Motor neuron (in vitro differentiated cells): ENCODE measurements at regions not wholly inside any gene's neighbourhood (a gene's known extent, or its start where the extent isn't known, plus 50 kb on each side); places are given as distances from the start of the nearest gene placed in this dataset.

ENCODE experiments used
- ATAC-seq, 8 experiments: fragments of 200-7000 bp; cut with Tn5 transposase; replicated peaks in 6 of 8; 2 replicates each; pipeline ENCODE4 v1.8.0; 2021; ENCODE audit warnings: mild to moderate bottlenecking in 8 of 8, moderate library complexity in 8 of 8
- H3K27ac ChIP-seq, 2 donors: fragments of 250-450 bp; sonication (Bioruptor Pico); 2 replicates each; pipeline ENCODE4 v1.9.0; 2021; ENCODE audit warnings: antibody characterized with exemption in 2 of 2, mild to moderate bottlenecking in 2 of 2, moderate library complexity in 1 of 2
- H3K4me1 ChIP-seq, 2 donors: fragments of 250-450 bp; sonication (Bioruptor Pico); replicated peaks in 1 of 2; 2 replicates each; pipeline ENCODE4 v1.6.1; 2021; ENCODE audit warnings: antibody characterized with exemption in 2 of 2, mild to moderate bottlenecking in 2 of 2, moderate library complexity in 1 of 2
- H3K4me3 ChIP-seq, 5 donors: fragments of 250-450 bp; sonication (Bioruptor Pico); 2 replicates each; pipeline ENCODE4 v1.9.0; 2021; ENCODE audit warnings: antibody characterized with exemption in 5 of 5, mild to moderate bottlenecking in 5 of 5, moderate library complexity in 4 of 5
- WGBS, 10 experiments: fragments of 450-650 bp; shearing (Covaris generic); methylation state at CpG; one replicate each; pipeline ENCODE4 v1.0.0; 2022; 5-methylcytosine and 5-hydroxymethylcytosine counted together
- in situ Hi-C, 9 experiments: fragments of 400-800 bp; cut with MboI; loops; one replicate each; pipeline ENCODE4 v1.15.0; 2021; ENCODE audit warnings: low sequenced_read_pairs in 9 of 9, low pct_unique_long_range_greater_than_20kb in 2 of 9; ENCODE audit not compliant: unreplicated experiment in 9 of 9

DNA sequence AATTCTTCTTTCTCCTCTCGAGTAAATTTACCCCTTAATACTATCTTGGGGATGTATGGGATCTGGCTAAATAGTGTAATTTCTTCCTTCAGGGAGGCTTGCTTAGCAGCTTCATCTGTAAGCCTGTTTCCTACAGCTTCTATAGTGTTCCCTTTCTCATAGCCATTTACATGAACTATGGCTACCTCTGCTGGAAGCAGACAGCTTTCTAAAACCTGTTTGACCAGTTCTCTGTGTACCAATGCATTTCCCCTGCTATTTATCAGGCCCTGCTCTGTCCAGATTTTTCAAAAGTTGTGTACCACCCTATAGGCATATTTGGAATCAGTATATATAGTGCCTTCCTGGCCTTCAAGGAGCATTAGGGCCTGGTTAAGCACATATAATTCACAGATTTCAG is 113.6 kb upstream of the PCDH9 start:
- in situ Hi-C loops: no loop called here
- 0 to 88% (median 57%) methylated on average over 1 of the region's 1 CpG; no CpG with 5 or more reads in 5 of the 10 experiments for WGBS, 10 experiments
- Histone ChIP-seq H3K4me3 (no peak overlapping the region), H3K4me1 (no peaks in the 10 kb centered on the region), H3K27ac (no peak overlapping the region)
- ATAC-seq: no peak

- no peak overlapping the region for H3K4me3 ChIP-seq
- no peak for ATAC-seq
- 0 to 100% (median 59%) methylated on average over 1 to 5 of the region's 5 CpGs; no CpG with 5 or more reads in 2 of the 10 experiments for WGBS, 10 experiments
- no peaks in the 10 kb centered on the region for H3K4me1 ChIP-seq
- in situ Hi-C loops: no loop called here
- H3K27ac ChIP-seq: no peak overlapping the region
Measured at GRCh38 chr13:67341406-67341805, 111.3 kb upstream of the PCDH9 start.

GRCh38 chr13:67330149-67330548 is 100.0 kb upstream of the PCDH9 start:
- no peaks in the 10 kb centered on the region for H3K4me1 ChIP-seq
- in situ Hi-C loops: no loop called here
- no peak overlapping the region for H3K4me3 ChIP-seq
- no peak for ATAC-seq
- no peak overlapping the region for H3K27ac ChIP-seq
- WGBS, 10 experiments: 10 to 100% (median 72%) methylated on average over 2 to 3 of the region's 3 CpGs

GRCh38 chr13:67328895-67329294 is 98.8 kb upstream of the PCDH9 start:
- in situ Hi-C loops: no loop called here
- 17 to 100% (median 95%) methylated on average over 1 to 3 of the region's 3 CpGs for WGBS, 10 experiments
- Histone ChIP-seq H3K27ac (no peak overlapping the region), H3K4me3 (no peak overlapping the region), H3K4me1 (no peaks in the 10 kb centered on the region)
- no peak for ATAC-seq

GRCh38 chr13:67318860-67319259 is 88.7 kb upstream of the PCDH9 start:
- Histone ChIP-seq H3K4me1 (no peaks in the 10 kb centered on the region), H3K4me3 (no peak overlapping the region), H3K27ac (no peak overlapping the region)
- in situ Hi-C loops: no loop called here
- peak in 3 of 8 experiments; percentile 11 to 71 (median 40) for ATAC-seq

DNA sequence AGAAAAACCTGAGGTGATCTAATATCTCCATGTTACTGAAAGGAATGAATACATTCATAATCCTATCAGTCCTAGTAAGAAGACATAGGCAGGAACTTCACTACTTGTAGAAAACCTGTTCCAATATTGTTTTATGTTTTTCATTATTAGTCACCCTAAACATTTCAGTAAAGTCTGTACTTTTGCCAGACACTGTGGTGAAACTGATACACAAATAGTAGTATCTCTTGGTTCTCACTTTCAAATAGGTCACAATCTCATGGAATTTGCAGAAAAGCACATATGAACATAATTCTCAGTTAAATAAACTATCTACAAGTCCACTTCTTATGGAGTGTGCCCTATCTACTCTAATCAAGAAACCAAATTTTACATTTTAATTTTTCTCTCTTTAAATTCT is 88.3 kb upstream of the PCDH9 start:
- no peak for ATAC-seq
- H3K4me1 ChIP-seq: no peaks in the 10 kb centered on the region
- H3K27ac ChIP-seq: no peak overlapping the region
- H3K4me3 ChIP-seq: no peak overlapping the region
- in situ Hi-C loops: no loop called here

GRCh38 chr13:67314405-67314804 is 84.3 kb upstream of the PCDH9 start:
- no peak for ATAC-seq
- WGBS, 10 experiments: 71 to 100% (median 83%) methylated on average over 1 to 3 of the region's 3 CpGs; no CpG with 5 or more reads in 1 of the 10 experiments
- in situ Hi-C loops: no loop called here

GRCh38 chr13:67308004-67308772 is 78.1 kb upstream of the PCDH9 start:
- no peak overlapping the region for H3K27ac ChIP-seq
- no peak for ATAC-seq
- 10 to 100% (median 85%) methylated on average over 2 to 4 of the region's 4 CpGs for WGBS, 10 experiments
- H3K4me1 ChIP-seq: peaks cover 0 to 20% of the 10 kb centered on the region in 2 donors
- in situ Hi-C loops: no loop called here
- no peak overlapping the region for H3K4me3 ChIP-seq

More at GRCh38 chr13:67314405-67314804, 84.3 kb upstream of the PCDH9 start:
- Histone ChIP-seq H3K4me3 (no peak overlapping the region), H3K27ac (no peak overlapping the region), H3K4me1 (no peaks in the 10 kb centered on the region)

DNA sequence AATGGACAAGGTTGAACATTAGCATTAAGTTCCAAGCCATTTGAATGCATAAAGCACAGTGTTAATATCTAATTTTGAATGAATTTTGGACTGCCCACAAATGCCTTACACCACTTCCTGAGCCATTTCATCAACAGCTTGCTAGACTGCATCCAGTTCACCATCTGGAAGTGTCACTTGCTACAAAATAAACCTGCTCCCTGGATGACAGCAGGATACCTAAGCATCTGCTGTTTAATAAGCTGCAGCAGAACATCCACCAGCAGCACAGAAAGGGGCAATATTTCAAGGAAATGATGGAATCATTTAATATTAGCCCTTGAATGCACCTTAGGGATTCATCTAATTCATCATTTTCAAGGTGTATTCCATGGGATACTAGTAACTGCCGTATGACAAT is 76.6 kb upstream of the PCDH9 start:
- in situ Hi-C loops: no loop called here
- Histone ChIP-seq H3K4me3 (no peak overlapping the region), H3K27ac (no peak overlapping the region), H3K4me1 (peaks cover 0 to 21% of the 10 kb centered on the region in 2 donors)
- WGBS, 10 experiments: 17 to 89% (median 50%) methylated on average over 1 of the region's 1 CpG; no CpG with 5 or more reads in 3 of the 10 experiments
- peak in 4 of 8 experiments; percentile 19 to 57 (median 56) for ATAC-seq

DNA sequence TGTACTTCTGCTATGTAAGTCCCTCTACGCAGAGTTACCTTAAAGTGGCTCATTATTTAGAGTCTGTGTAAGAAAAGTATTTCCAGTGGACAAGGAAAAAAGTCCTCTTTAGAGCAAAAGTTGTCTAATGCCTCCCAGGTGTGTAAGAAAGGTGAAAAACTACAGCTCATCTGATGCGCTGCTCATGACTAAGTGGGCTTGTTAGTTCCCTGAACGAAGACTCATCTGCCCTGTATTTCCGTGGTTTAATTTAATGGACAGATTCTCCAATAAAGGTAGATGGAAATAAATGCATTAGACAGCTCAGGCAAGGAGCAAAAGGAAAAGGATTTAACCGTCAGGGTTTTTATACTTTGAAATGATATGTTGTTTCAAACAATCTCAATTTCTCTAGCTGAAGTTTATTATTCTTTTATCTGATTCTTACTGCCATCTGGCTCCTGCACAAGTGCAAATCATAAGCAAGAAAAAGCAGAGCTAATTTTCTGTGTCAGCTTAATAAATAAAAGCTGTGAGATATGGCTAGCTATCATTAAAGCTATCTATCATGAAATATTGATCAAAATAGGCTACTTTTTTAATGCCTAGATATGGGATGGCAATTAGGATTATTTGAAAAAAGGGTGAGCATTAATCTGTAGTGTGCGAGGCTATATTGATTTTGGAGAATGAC is 73.7 kb upstream of the PCDH9 start:
- Histone ChIP-seq H3K27ac (no peak overlapping the region), H3K4me1 (peaks cover 0 to 21% of the 10 kb centered on the region in 2 donors), H3K4me3 (no peak overlapping the region)
- 6 to 85% (median 68%) methylated on average over 3 to 6 of the region's 6 CpGs for WGBS, 10 experiments
- in situ Hi-C loops: no loop called here
- ATAC-seq: peak in 2 of 8 experiments; percentile 17 to 18

- Histone ChIP-seq H3K27ac (no peak overlapping the region), H3K4me3 (no peak overlapping the region), H3K4me1 (peaks cover 8 to 21% of the 10 kb centered on the region in 2 donors)
- ATAC-seq: peak in 1 of 8 experiments; percentile 29
- 14 to 100% (median 89%) methylated on average over 1 to 3 of the region's 3 CpGs for WGBS, 10 experiments
- in situ Hi-C loops: no loop called here
Measured at GRCh38 chr13:67299751-67300150, 69.6 kb upstream of the PCDH9 start.

DNA sequence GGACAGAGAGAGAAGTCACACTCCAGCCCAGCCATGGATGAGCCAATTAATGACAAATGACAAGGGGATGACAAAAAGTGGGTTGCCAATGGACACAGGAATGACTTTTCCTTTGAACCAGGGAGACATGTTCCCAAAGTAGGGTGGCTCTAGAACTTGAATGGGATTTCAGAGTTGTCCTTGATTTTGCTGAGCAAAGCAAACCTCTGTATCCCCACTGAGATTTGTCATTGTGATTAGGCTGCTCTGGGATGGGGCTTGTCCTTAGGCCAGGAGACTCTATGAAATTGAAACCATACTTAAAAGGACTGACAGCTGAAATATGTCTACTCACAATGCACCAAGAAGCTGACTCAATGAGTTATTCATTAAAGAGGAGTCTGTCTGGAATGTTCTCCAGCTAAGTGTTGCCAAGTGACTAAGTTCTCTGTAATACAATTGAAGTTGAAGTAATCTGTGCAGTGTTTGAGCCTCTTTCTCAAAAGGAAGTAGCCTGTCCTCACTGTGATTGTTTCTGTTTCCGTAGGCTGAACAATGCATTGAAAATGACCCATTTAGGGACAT is 69.0 kb upstream of the PCDH9 start:
- in situ Hi-C loops: no loop called here
- Histone ChIP-seq H3K4me3 (no peak overlapping the region), H3K4me1 (peaks cover 8 to 16% of the 10 kb centered on the region in 2 donors), H3K27ac (no peak overlapping the region)
- peak in 2 of 8 experiments; percentile 29 to 93 for ATAC-seq
- 0 to 100% (median 30%) methylated on average over 1 of the region's 1 CpG; no CpG with 5 or more reads in 2 of the 10 experiments for WGBS, 10 experiments

- ATAC-seq: peak in 1 of 8 experiments; percentile 74
- Histone ChIP-seq H3K4me1 (peaks cover 7 to 8% of the 10 kb centered on the region in 2 donors), H3K4me3 (no peak overlapping the region), H3K27ac (no peak overlapping the region)
- in situ Hi-C loops: no loop called here
Measured at GRCh38 chr13:67298297-67298696, 68.2 kb upstream of the PCDH9 start.
